Astrocyte of the cerebellum (primary cell): ENCODE measurements at regions not wholly inside any gene's neighbourhood (a gene's known extent, or its start where the extent isn't known, plus 50 kb on each side); places are given as distances from the start of the nearest gene placed in this dataset.

Experiments used
- DNase-seq: peaks from one replicate; pipeline ENCODE4 v3.0.0-alpha.2; 2011; ENCODE audit warnings: low read depth
- H3K4me3 ChIP-seq: 2 replicates; pipeline ENCODE4 v1.5.1; 2011; ENCODE audit warnings: mild to moderate bottlenecking, low read depth, low read length, moderate library complexity
- CTCF ChIP-seq: IDR thresholded peaks from 2 replicates; pipeline ENCODE4 v1.5.1; 2012; ENCODE audit warnings: low read length, low read depth, moderate library complexity, mild to moderate bottlenecking; ENCODE audit errors: missing control alignments
- in situ Hi-C: cut with HindIII; loops from 2 replicates; pipeline ENCODE4 v1.10.0; 2017; ENCODE audit warnings: low sequenced_read_pairs

DNA sequence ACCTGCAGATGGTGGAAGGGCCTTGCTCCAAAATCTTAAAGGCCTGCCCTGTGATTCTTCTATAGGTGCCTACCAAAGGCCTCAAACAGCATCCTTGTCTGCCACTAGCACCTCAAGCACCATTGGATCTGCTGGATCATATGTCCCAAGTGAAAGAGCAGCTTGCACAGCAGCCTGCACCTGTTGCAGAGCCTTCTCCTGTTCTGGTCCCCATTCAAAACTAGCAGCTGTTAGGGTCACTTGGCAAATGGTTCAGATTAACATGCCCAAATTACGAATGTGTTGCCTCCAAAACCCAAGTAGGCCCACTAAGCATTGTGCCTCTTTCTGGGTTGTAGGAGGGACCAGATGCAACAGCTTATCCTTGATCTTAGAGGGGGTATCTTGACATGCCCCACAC, 99.6 kb upstream of the F13A1 start:
- in situ Hi-C loops = no loop called here
- no peak overlapping the region for H3K4me3 ChIP-seq
- DNase-seq = no peak
- no peak for TF ChIP-seq CTCF

DNA sequence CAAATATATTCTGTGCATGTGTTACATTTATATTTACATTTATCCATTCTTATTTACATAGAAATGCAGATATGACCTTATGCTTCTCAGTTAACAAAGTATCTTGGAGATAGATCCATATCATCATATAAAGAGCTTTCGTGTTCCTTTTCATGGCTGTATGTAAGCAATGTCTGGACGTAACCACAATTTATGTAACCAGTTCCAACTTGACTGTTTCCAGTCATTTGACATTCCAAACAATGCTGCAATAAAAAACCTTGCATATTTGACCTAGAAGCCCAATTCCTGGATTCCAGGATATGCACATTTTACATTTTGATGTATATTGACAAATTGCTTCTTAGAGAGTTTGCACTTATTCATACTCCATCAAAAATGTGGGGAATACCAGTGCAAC, 113.7 kb upstream of the F13A1 start:
- in situ Hi-C loops = no loop called here
- no peak overlapping the region for H3K4me3 ChIP-seq
- DNase-seq = no peak
- TF ChIP-seq CTCF = no peak

- in situ Hi-C loops = no loop called here
- H3K4me3 ChIP-seq = no peak overlapping the region
- DNase-seq = no peak
- no peak for TF ChIP-seq CTCF
These were observed 114.3 kb upstream of the F13A1 start for GRCh38 chr6:6434723-6435122.

DNA sequence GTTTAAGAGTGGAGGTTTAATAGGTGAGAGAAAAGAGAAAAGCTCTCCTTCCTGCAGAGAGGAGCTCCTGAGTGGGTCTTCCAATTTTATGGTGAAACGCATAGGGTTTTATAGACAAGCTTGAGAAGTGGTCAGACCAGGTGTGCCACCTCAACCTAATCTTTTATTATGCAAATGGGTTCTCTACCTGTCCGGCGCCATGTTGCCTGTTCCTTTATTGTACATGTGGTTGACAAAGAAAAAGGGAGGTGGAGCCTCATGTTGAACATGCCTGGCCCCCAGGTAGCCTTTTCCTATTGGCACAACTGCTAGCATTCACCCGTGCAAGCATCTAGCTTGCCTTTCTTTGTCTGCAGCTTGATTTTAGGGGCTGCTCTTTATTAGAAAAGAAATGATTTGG, 115.9 kb upstream of the F13A1 start:
- in situ Hi-C loops = no loop called here
- no peak for TF ChIP-seq CTCF
- no peak overlapping the region for H3K4me3 ChIP-seq
- DNase-seq = no peak

DNA sequence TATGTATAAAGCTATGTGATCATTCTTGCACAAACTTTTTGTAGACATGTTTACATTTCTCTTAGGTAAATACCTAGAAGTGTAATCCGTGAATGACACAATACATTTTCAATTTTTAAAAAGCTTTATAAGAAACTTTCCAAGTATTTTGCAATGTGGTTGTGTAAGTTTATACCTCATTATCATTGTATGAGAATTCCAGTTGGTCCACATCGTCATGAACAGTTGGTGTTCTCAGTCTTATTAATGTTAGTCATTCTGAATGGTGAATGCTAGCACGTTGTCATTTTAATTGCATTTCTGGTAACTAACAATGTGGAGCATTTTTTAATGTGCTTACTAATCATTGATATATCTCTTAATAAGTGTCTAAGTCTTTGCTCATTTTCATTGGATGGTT, 116.5 kb upstream of the F13A1 start:
- in situ Hi-C loops = no loop called here
- no peak for DNase-seq
- no peak for TF ChIP-seq CTCF
- H3K4me3 ChIP-seq = no peak overlapping the region

GRCh38 chr6:6438286-6438685, 117.8 kb upstream of the F13A1 start:
- TF ChIP-seq CTCF = no peak
- no peak for DNase-seq
- no peak overlapping the region for H3K4me3 ChIP-seq
- in situ Hi-C loops = no loop called here

GRCh38 chr6:6439778-6440177, 119.3 kb upstream of the F13A1 start:
- TF ChIP-seq CTCF = no peak
- H3K4me3 ChIP-seq = no peak overlapping the region
- in situ Hi-C loops = no loop called here

More at GRCh38 chr6:6439778-6440177, 119.3 kb upstream of the F13A1 start:
- DNase-seq = no peak
